Trophoblast cell (in vitro differentiated cells and primary cell): ENCODE measurements at regions not wholly inside any gene's neighbourhood (a gene's known extent, or its start where the extent isn't known, plus 50 kb on each side); places are given as distances from the start of the nearest gene placed in this dataset.

ENCODE experiments used
- DNase-seq, 2 donors: peaks; one replicate each; pipeline ENCODE4 v3.0.0-alpha.2; 2016
- H2AFZ ChIP-seq: 2 replicates; pipeline ENCODE4 v1.6.1; 2013; ENCODE audit warnings: low read length, moderate library complexity, mild to moderate bottlenecking; ENCODE audit not compliant: insufficient read depth, poor library complexity
- H2AK5ac ChIP-seq: 2 replicates; pipeline ENCODE4 v1.6.1; 2013; ENCODE audit warnings: mild to moderate bottlenecking, low read length
- H2BK120ac ChIP-seq: 2 replicates; pipeline ENCODE4 v1.6.1; 2013; ENCODE audit warnings: low read length, mild to moderate bottlenecking, moderate library complexity; ENCODE audit not compliant: insufficient read depth, poor library complexity
- H2BK12ac ChIP-seq: 2 replicates; pipeline ENCODE4 v1.6.1; 2013; ENCODE audit warnings: mild to moderate bottlenecking, low read length, moderate library complexity
- H2BK5ac ChIP-seq: 2 replicates; pipeline ENCODE4 v1.6.1; 2013; ENCODE audit warnings: low read length, low read depth, moderate library complexity, mild to moderate bottlenecking; ENCODE audit not compliant: poor library complexity
- H3K14ac ChIP-seq: 2 replicates; pipeline ENCODE4 v1.6.1; 2013; ENCODE audit warnings: mild to moderate bottlenecking, low read length
- H3K18ac ChIP-seq: 2 replicates; pipeline ENCODE4 v1.6.1; 2013; ENCODE audit warnings: mild to moderate bottlenecking, low read length
- H3K23ac ChIP-seq: 2 replicates; pipeline ENCODE4 v1.6.1; 2013; ENCODE audit warnings: low read length
- H3K27ac ChIP-seq: 2 replicates; pipeline ENCODE4 v1.5.1; 2013; ENCODE audit warnings: low read depth, mild to moderate bottlenecking, inconsistent platforms, low read length, moderate library complexity
- H3K27me3 ChIP-seq: 2 replicates; pipeline ENCODE4 v1.6.1; 2013; ENCODE audit warnings: inconsistent platforms, mild to moderate bottlenecking, low read length, moderate library complexity; ENCODE audit not compliant: insufficient read depth
- H3K36me3 ChIP-seq, 2 experiments: 1 replicate in 1 of 2; 2 replicates in 1 of 2; pipeline ENCODE4 v1.6.1; 2013; ENCODE audit warnings: low read length in 2 of 2, mild to moderate bottlenecking in 2 of 2, moderate library complexity in 1 of 2; ENCODE audit not compliant: insufficient read depth in 2 of 2, control insufficient read depth in 1 of 2
- H3K4ac ChIP-seq: 2 replicates; pipeline ENCODE4 v1.6.1; 2013; ENCODE audit warnings: low read depth, mild to moderate bottlenecking, low read length, moderate library complexity
- H3K4me1 ChIP-seq, 2 experiments: 1 replicate in 1 of 2; 2 replicates in 1 of 2; pipeline ENCODE4 v1.6.1; 2013; ENCODE audit warnings: low read length in 2 of 2, mild to moderate bottlenecking in 2 of 2, moderate library complexity in 1 of 2; ENCODE audit not compliant: insufficient read depth in 2 of 2, control insufficient read depth in 1 of 2
- H3K4me2 ChIP-seq: 2 replicates; pipeline ENCODE4 v1.6.1; 2013; ENCODE audit warnings: inconsistent platforms, mild to moderate bottlenecking, low read length, moderate library complexity
- H3K4me3 ChIP-seq: 2 replicates; pipeline ENCODE4 v1.5.1; 2013; ENCODE audit warnings: mild to moderate bottlenecking, low read depth, low read length, inconsistent platforms
- H3K79me1 ChIP-seq: one replicate; pipeline ENCODE4 v1.6.1; 2013; ENCODE audit warnings: low read length
- H3K79me2 ChIP-seq: 2 replicates; pipeline ENCODE4 v1.6.1; 2013; ENCODE audit warnings: low read length, mild to moderate bottlenecking; ENCODE audit not compliant: control insufficient read depth, insufficient read depth, poor library complexity
- H3K9ac ChIP-seq: 2 replicates; pipeline ENCODE4 v1.6.1; 2013; ENCODE audit warnings: mild to moderate bottlenecking, low read length
- H3K9me3 ChIP-seq: 2 replicates; pipeline ENCODE4 v1.6.1; 2013; ENCODE audit warnings: low read depth, mild to moderate bottlenecking, control low read depth, inconsistent platforms, low read length; ENCODE audit not compliant: insufficient read depth
- H4K12ac ChIP-seq: 2 replicates; pipeline ENCODE4 v1.6.1; 2013; ENCODE audit warnings: low read depth, mild to moderate bottlenecking, low read length, moderate library complexity
- H4K8ac ChIP-seq: 2 replicates; pipeline ENCODE4 v1.6.1; 2013; ENCODE audit warnings: low read depth, mild to moderate bottlenecking, low read length, moderate library complexity
- H4K91ac ChIP-seq: one replicate; pipeline ENCODE4 v1.6.1; 2013; ENCODE audit warnings: low read depth, mild to moderate bottlenecking, low read length, moderate library complexity
- WGBS: extraction: QIAGEN DNeasy Blood & Tissue Kit; methylation state at CpG from one replicate; pipeline ENCODE4 v1.1.7; 2013; ENCODE audit warnings: missing lambda C conversion rate; ENCODE audit not compliant: insufficient read length, insufficient coverage; ENCODE audit errors: extremely low coverage; 5-methylcytosine and 5-hydroxymethylcytosine counted together

DNA sequence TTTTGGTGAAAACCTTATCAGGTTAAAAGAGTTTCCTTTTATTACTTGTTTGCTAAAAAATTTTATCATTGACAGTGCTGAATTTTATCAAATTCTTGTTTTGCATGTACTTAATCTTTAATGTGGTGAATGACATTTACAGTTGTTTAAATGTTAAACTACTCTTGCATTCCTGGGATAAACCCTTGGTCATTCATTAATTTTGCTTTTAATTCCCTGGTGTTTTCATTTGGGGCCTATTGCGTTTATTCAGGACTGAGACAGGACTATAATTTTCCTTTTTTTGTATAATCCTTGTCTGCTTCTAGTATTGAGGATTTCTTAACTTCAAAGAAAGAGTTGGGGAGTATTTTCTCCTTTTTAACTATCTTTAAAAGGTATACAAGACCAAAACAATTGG, 98.7 kb upstream of the TLL1 start:
- no peak overlapping the region for H3K14ac ChIP-seq
- H4K8ac ChIP-seq, result no peak overlapping the region
- H3K4me1 ChIP-seq, result no peaks in the 10 kb centered on the region
- H2AFZ ChIP-seq, result no peak overlapping the region
- H3K27me3 ChIP-seq, result no peaks in the 10 kb centered on the region
- no peak overlapping the region for H2BK120ac ChIP-seq
- no peak overlapping the region for H3K18ac ChIP-seq
- H3K79me2 ChIP-seq, result no peaks in the 10 kb centered on the region
- H3K4ac ChIP-seq, result no peak overlapping the region
- H2BK12ac ChIP-seq, result no peak overlapping the region
- DNase-seq, result no peak
- H3K9ac ChIP-seq, result no peak overlapping the region
- no peak overlapping the region for H4K91ac ChIP-seq
- H4K12ac ChIP-seq, result no peak overlapping the region
- H2BK5ac ChIP-seq, result no peak overlapping the region
- no peaks in the 10 kb centered on the region for H3K9me3 ChIP-seq
- no CpG with 5 or more reads among the region's 1 CpG for WGBS
- no peaks in the 10 kb centered on the region for H3K36me3 ChIP-seq
- no peak overlapping the region for H3K4me3 ChIP-seq
- H3K23ac ChIP-seq, result no peak overlapping the region
- H3K27ac ChIP-seq, result no peak overlapping the region
- H3K4me2 ChIP-seq, result no peak overlapping the region
- no peak overlapping the region for H2AK5ac ChIP-seq
- H3K79me1 ChIP-seq, result no peaks in the 10 kb centered on the region

DNA sequence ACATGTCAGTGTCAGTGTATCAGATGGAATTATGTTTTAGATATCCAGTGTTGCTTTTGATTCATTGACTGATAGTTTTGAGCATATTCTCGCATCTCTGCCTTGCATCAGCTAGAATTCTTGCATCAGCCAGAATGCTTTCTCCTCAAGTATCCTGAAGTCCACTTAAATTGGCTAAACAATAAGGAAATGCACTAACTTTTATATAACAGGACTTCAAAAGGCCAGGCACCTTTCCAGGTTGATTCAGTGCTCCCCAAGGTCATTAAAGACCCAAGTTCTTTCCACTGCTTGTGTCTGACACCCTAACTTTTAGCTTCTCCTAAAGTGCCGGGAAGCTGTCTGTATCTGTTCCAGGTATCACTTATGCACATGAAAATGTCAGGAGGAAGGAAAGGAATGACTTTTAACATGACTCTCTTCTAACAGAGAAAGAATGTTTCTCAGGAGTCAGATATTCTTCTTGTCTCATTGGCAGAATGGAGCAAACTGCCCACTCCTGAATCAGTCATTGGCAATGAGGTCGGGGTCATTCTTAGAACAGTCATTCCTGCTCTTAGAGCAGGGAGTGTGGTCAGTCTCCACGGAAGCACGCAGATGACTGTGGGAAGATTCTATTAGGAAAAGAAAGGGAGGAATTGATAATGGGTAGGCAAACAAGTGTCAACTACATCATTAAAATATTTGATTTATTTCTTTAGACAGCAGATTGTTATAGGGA, 92.9 kb upstream of the TLL1 start:
- H4K91ac ChIP-seq, result no peak overlapping the region
- no CpG with 5 or more reads among the region's 5 CpGs for WGBS
- DNase-seq, result no peak

DNA sequence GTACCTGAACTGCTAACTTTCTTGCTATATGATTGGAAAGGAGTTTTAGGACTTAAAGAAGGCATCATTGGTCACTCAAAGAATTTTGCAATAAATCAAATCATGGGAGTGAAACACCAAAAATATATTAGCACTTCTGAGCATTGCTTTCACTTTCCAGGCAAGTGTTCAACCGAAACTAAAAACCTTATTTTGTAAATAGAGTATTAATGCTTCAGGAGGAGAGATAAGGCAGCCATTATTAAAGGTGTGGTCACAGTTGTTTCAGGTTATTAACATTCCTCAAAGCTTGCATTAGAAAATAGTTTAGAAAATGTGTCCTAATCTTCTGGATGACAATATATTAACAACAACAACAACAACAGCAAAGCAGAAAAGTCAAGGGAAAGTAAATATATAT, 92.3 kb upstream of the TLL1 start:
- H3K23ac ChIP-seq, result no peak overlapping the region
- no peaks in the 10 kb centered on the region for H3K79me1 ChIP-seq
- no peak overlapping the region for H3K9ac ChIP-seq
- H3K27ac ChIP-seq, result no peak overlapping the region
- H3K79me2 ChIP-seq, result no peaks in the 10 kb centered on the region
- H3K18ac ChIP-seq, result no peak overlapping the region
- H3K4me2 ChIP-seq, result no peak overlapping the region
- H3K27me3 ChIP-seq, result no peaks in the 10 kb centered on the region
- H3K4me3 ChIP-seq, result no peak overlapping the region
- H3K36me3 ChIP-seq, result no peaks in the 10 kb centered on the region
- no peak overlapping the region for H2AFZ ChIP-seq
- H2BK12ac ChIP-seq, result no peak overlapping the region
- no CpG with 5 or more reads among the region's 1 CpG for WGBS
- no peak overlapping the region for H3K14ac ChIP-seq
- H4K12ac ChIP-seq, result no peak overlapping the region
- H4K8ac ChIP-seq, result no peak overlapping the region
- no peak overlapping the region for H2BK5ac ChIP-seq
- no peak for DNase-seq
- H2BK120ac ChIP-seq, result no peak overlapping the region
- H3K4ac ChIP-seq, result no peak overlapping the region
- no peak overlapping the region for H4K91ac ChIP-seq
- no peaks in the 10 kb centered on the region for H3K9me3 ChIP-seq
- no peak overlapping the region for H2AK5ac ChIP-seq
- H3K4me1 ChIP-seq, result no peaks in the 10 kb centered on the region

More for the DNA sequence above, 92.9 kb upstream of the TLL1 start:
- Histone ChIP-seq H3K4me3 (no peak overlapping the region), H3K4ac (no peak overlapping the region), H2AFZ (no peak overlapping the region), H3K36me3 (no peaks in the 10 kb centered on the region), H3K4me1 (no peaks in the 10 kb centered on the region), H3K79me2 (no peaks in the 10 kb centered on the region), H4K12ac (no peak overlapping the region), H3K18ac (no peak overlapping the region), H2AK5ac (no peak overlapping the region), H3K9me3 (no peaks in the 10 kb centered on the region), H3K9ac (no peak overlapping the region), H2BK12ac (no peak overlapping the region), H3K27me3 (no peaks in the 10 kb centered on the region), H3K27ac (no peak overlapping the region), H2BK5ac (no peak overlapping the region), H3K23ac (no peak overlapping the region), H3K14ac (no peak overlapping the region), H3K4me2 (no peak overlapping the region), H4K8ac (no peak overlapping the region), H3K79me1 (no peaks in the 10 kb centered on the region), H2BK120ac (no peak overlapping the region)

DNA sequence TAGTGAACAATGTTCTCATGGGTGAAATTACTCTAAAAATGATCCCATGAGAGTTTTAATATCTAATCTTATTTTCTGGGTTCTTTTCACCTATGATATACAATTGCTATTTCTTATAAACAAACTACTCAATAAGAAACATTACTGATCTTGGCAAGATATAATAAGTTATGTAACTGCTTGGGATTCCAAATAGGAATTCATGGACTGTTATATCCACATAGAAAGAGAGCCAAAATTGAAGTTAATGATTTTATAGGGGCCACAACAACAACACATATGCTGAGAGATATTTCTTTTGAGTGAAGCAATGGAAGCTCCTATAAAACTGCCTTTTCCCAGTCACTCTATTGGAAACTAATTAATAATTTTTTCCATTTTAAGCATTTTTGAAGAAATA, 90.4 kb upstream of the TLL1 start:
- no peaks in the 10 kb centered on the region for H3K4me1 ChIP-seq
- no peak overlapping the region for H2AK5ac ChIP-seq
- H3K23ac ChIP-seq, result no peak overlapping the region
- H3K27ac ChIP-seq, result no peak overlapping the region
- H3K4ac ChIP-seq, result no peak overlapping the region
- H4K8ac ChIP-seq, result no peak overlapping the region
- no peaks in the 10 kb centered on the region for H3K9me3 ChIP-seq
- no peak overlapping the region for H3K4me2 ChIP-seq
- no peak overlapping the region for H3K4me3 ChIP-seq
- H2BK5ac ChIP-seq, result no peak overlapping the region
- no peak overlapping the region for H4K12ac ChIP-seq
- no peak overlapping the region for H2AFZ ChIP-seq
- no peaks in the 10 kb centered on the region for H3K79me2 ChIP-seq
- DNase-seq, result no peak
- H3K14ac ChIP-seq, result no peak overlapping the region
- H3K9ac ChIP-seq, result no peak overlapping the region
- no peak overlapping the region for H3K18ac ChIP-seq
- H3K79me1 ChIP-seq, result no peaks in the 10 kb centered on the region
- H3K27me3 ChIP-seq, result no peaks in the 10 kb centered on the region
- no peak overlapping the region for H4K91ac ChIP-seq
- H2BK12ac ChIP-seq, result no peak overlapping the region
- no peak overlapping the region for H2BK120ac ChIP-seq
- H3K36me3 ChIP-seq, result no peaks in the 10 kb centered on the region
